ENCODE measurements at regions not wholly inside any gene's neighbourhood (a gene's known extent, or its start where the extent isn't known, plus 50 kb on each side); places are given as distances from the start of the nearest gene placed in this dataset.

DNA sequence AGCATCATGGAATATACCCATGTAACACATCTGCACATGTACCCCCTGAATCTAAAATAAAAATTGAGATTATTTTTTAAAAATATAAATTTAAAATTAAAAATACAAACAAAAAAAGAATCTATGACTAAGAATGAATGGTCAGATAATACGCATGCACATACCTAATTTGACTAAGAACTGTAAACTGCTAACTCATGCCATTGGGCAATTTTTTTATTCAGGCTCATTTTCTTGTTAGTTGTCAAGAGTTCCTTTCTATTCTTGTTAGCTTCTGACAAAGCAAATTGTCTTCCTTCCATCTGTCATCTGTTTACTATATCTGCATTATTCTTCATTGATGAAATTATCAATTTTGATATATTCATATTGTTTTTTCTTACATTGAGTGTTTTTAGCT lies 69.5 kb upstream of the HAND1 start (continued):
- TF ChIP-seq JUND (IDR thresholded peaks at IDR 0.05; ENCODE audit: low read length) = no peak
- no peak for TF ChIP-seq TAF7 (optimal IDR thresholded peaks at IDR 0.05; ENCODE audit: borderline replicate concordance, low read depth, low read length)
- TF ChIP-seq, protein P1, sequence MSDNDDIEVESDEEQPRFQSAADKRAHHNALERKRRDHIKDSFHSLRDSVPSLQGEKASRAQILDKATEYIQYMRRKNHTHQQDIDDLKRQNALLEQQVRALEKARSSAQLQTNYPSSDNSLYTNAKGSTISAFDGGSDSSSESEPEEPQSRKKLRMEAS (IDR thresholded peaks at IDR 0.05) = no peak
- no peak for TF ChIP-seq SIN3A (conservative IDR thresholded peaks at IDR 0.05 in 1 of 2, IDR thresholded peaks at IDR 0.05 in 1 of 2; ENCODE audit: low read depth in 1 of 2, low read length in 2 of 2)
